Parathyroid adenoma (tissue), 2 donors: ENCODE measurements at regions not wholly inside any gene's neighbourhood (a gene's known extent, or its start where the extent isn't known, plus 50 kb on each side); places are given as distances from the start of the nearest gene placed in this dataset.
"Not testable (repeated sequence)": the region's sequence is repeated elsewhere in the genome, so short reads cannot be mapped to it uniquely, and the experiment has no call there.

Source experiments
- H2AFZ ChIP-seq: fragments of 300-600 bp; sonication (generic); one replicate; pipeline ENCODE4 v1.7.0; 2017; ENCODE audit warnings: antibody characterized with exemption, mild to moderate bottlenecking
- H3K27ac ChIP-seq: fragments of 300-600 bp; sonication (generic); one replicate; pipeline ENCODE4 v1.7.0; 2017
- H3K27me3 ChIP-seq: fragments of 300-600 bp; sonication (generic); one replicate; pipeline ENCODE4 v1.7.0; 2017; ENCODE audit warnings: low read length; ENCODE audit not compliant: control insufficient read depth, insufficient read depth
- H3K36me3 ChIP-seq: fragments of 300-600 bp; sonication (generic); one replicate; pipeline ENCODE4 v1.7.0; 2017; ENCODE audit warnings: low read length; ENCODE audit not compliant: control insufficient read depth, insufficient read depth
- H3K4me1 ChIP-seq: fragments of 300-600 bp; sonication (generic); one replicate; pipeline ENCODE4 v1.7.0; 2017; ENCODE audit warnings: control low read depth
- H3K4me2 ChIP-seq: fragments of 300-600 bp; sonication (generic); one replicate; pipeline ENCODE4 v1.7.0; 2017; ENCODE audit warnings: low read length
- H3K4me3 ChIP-seq: fragments of 300-600 bp; sonication (generic); one replicate; pipeline ENCODE4 v1.7.0; 2017; ENCODE audit warnings: low read depth, low read length
- H3K79me2 ChIP-seq: fragments of 300-600 bp; sonication (generic); one replicate; pipeline ENCODE4 v1.7.0; 2017; ENCODE audit warnings: control low read depth
- H3K9ac ChIP-seq: fragments of 300-600 bp; sonication (generic); one replicate; pipeline ENCODE4 v1.7.0; 2017; ENCODE audit warnings: mild to moderate bottlenecking
- H3K9me3 ChIP-seq: fragments of 300-600 bp; sonication (generic); one replicate; pipeline ENCODE4 v1.7.0; 2017; ENCODE audit warnings: low read length; ENCODE audit not compliant: control insufficient read depth
- CTCF ChIP-seq: fragments of 300-600 bp; sonication (generic); IDR thresholded peaks from one replicate; pipeline ENCODE4 v1.7.0; 2017; ENCODE audit warnings: antibody characterized with exemption, mild to moderate bottlenecking
- donor health status: primary hyperparathyroidism.

GRCh38 chr10:23535381-23535780 is 96.5 kb downstream of the OTUD1 start:
- H3K9me3 ChIP-seq: no peaks in the 10 kb centered on the region
- no peak for TF ChIP-seq CTCF
- H3K79me2 ChIP-seq: no peaks in the 10 kb centered on the region
- no peaks in the 10 kb centered on the region for H3K27me3 ChIP-seq
- no peak overlapping the region for H3K9ac ChIP-seq
- no peaks in the 10 kb centered on the region for H3K4me1 ChIP-seq
- no peaks in the 10 kb centered on the region for H3K36me3 ChIP-seq
- no peak overlapping the region for H3K4me3 ChIP-seq
- H3K4me2 ChIP-seq: no peak overlapping the region
- no peak overlapping the region for H2AFZ ChIP-seq
- no peak overlapping the region for H3K27ac ChIP-seq

- no peak for TF ChIP-seq CTCF
- H3K9ac ChIP-seq: no peak overlapping the region
- no peaks in the 10 kb centered on the region for H3K9me3 ChIP-seq
- H3K4me2 ChIP-seq: no peak overlapping the region
- H3K36me3 ChIP-seq: no peaks in the 10 kb centered on the region
- no peak overlapping the region for H3K4me3 ChIP-seq
- no peaks in the 10 kb centered on the region for H3K79me2 ChIP-seq
- H2AFZ ChIP-seq: no peak overlapping the region
- H3K4me1 ChIP-seq: no peaks in the 10 kb centered on the region
- no peak overlapping the region for H3K27ac ChIP-seq
- H3K27me3 ChIP-seq: no peaks in the 10 kb centered on the region
Observed at GRCh38 chr10:23538968-23539367, 100.1 kb downstream of the OTUD1 start.

GRCh38 chr10:23540401-23541030 is 101.6 kb downstream of the OTUD1 start:
- Histone ChIP-seq H3K27me3 (no peaks in the 10 kb centered on the region), H3K27ac (no peak overlapping the region), H2AFZ (no peak overlapping the region), H3K9ac (no peak overlapping the region), H3K4me2 (no peak overlapping the region), H3K4me3 (no peak overlapping the region), H3K79me2 (no peaks in the 10 kb centered on the region), H3K4me1 (no peaks in the 10 kb centered on the region), H3K36me3 (no peaks in the 10 kb centered on the region), H3K9me3 (no peaks in the 10 kb centered on the region)
- TF ChIP-seq CTCF: no peak

GRCh38 chr10:23543691-23544380 is 105.0 kb downstream of the OTUD1 start:
- H2AFZ ChIP-seq: no peak overlapping the region
- no peak for TF ChIP-seq CTCF

GRCh38 chr10:23545866-23546265 is 107.0 kb downstream of the OTUD1 start:
- not testable (repeated sequence) for H3K36me3 ChIP-seq, H3K27me3 ChIP-seq, H3K9ac ChIP-seq, H3K9me3 ChIP-seq, H3K27ac ChIP-seq, H3K79me2 ChIP-seq, H3K4me2 ChIP-seq, H3K4me3 ChIP-seq, H3K4me1 ChIP-seq, H2AFZ ChIP-seq

More at GRCh38 chr10:23543691-23544380, 105.0 kb downstream of the OTUD1 start:
- Histone ChIP-seq H3K9me3 (no peaks in the 10 kb centered on the region), H3K36me3 (no peaks in the 10 kb centered on the region), H3K27me3 (no peaks in the 10 kb centered on the region), H3K4me1 (no peaks in the 10 kb centered on the region), H3K4me3 (no peak overlapping the region), H3K27ac (no peak overlapping the region), H3K79me2 (no peaks in the 10 kb centered on the region), H3K4me2 (no peak overlapping the region), H3K9ac (no peak overlapping the region)
